ENCODE measurements at regions not wholly inside any gene's neighbourhood (a gene's known extent, or its start where the extent isn't known, plus 50 kb on each side); places are given as distances from the start of the nearest gene placed in this dataset.
"Not testable (repeated sequence)": the region's sequence is repeated elsewhere in the genome, so short reads cannot be mapped to it uniquely, and the experiment has no call there.

DNA sequence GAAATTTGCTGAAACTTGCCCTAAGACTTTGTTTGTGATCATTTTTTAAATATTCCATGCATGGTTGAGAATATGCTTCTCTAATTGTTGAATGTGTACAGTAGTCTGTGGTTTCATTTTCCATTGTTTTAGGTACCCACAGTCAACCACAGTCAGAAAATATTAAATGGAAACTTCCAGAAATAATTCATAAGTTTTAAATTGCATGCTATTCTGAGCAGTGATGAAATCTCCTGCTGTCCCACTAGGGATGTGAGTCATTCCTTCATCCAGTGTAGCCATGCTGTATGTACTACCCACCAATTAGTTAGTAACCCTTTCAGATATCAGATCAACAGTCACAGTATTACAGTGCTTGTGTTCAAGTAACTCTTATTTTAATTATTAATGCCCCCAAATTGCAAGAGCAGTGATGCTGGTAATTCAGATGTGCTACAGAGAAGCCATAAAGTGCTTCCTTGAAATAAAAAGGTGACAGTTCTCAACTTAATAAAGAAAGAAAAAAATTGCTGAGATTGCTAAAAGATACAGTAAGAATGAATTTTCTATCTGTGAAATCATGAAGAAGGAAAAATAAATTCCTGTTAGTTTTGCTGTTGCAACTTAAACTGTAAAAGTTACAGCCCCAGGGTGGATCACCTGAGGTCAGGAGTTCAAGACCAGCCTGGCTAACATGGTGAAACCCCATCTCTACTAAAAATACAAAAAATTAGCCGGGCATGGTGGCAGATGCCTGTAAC is 79.9 kb upstream of the FBXL17 start:
- no peak for DNase-seq (ENCODE audit: low read depth)

- DNase-seq (ENCODE audit: low read depth) = no peak
Measured at GRCh38 chr5:108459769-108460168, 77.9 kb upstream of the FBXL17 start.

GRCh38 chr5:108451269-108451668 is 69.4 kb upstream of the FBXL17 start:
- no peak for DNase-seq (ENCODE audit: low read depth)

- DNase-seq (ENCODE audit: low read depth) = not testable (repeated sequence)
Measured at GRCh38 chr5:108444130-108444529, 62.2 kb upstream of the FBXL17 start.

GRCh38 chr5:108442063-108442651 is 60.3 kb upstream of the FBXL17 start:
- DNase-seq (ENCODE audit: low read depth) = not testable (repeated sequence)

GRCh38 chr5:108437425-108437824 is 55.5 kb upstream of the FBXL17 start:
- no peak for DNase-seq (ENCODE audit: low read depth)

DNA sequence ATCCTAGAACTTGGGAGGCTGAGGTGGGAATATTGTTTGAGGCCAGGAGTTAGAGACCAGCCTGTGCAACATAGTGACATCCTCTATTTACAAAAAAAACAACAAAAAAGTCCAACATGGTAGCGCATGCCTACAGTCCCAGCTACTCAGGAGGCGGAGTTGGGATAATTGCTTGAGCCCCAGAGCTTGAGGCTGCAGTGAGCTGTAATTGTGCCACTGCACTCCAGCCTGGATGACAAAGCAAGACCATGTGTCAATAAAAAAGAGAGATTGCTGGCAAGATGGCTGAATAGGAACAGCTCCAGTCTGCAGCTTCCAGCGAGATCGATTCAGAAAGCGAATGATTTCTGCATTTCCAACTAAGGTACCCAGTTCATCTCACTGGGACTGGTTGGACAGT is 54.8 kb upstream of the FBXL17 start:
- DNase-seq (ENCODE audit: low read depth) = no peak

DNA sequence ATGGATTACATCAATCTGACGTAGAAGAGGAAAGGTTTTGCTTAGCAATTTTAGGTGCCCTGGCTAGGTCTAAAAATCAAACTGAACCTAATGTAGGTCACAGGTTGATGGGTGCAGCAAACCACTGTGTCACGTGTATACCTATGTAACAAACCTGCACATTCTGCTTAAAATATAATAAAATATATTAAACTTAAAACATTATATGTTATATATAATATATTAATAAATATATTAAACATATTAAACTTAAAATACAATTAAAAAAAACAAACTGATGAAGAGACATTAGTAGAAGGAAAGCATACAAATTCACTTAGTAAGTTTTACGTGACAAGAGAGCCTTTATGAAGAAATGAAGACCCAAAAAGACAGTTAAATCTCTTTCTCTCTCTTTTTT is 51.7 kb upstream of the FBXL17 start:
- no peak for DNase-seq (ENCODE audit: low read depth)

DNA sequence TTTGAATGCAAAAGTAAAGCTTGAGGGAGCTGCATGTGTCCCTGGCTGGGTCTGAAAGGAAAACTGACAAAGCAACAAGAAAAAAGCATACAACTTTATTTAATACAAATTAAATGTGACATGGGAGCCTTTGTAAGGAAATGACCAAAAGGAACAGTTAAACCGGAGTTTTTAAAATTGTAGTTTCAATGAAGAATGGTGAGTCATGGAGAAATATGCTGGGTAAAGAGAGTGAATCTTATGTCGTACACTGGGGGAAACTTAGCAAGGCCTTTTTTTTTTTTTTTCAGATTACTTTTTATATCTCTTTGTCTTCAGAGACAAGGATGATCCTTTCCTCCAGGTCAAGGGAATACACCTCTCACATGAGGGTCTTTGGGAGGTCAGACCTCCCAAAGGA is 50.1 kb upstream of the FBXL17 start:
- DNase-seq (ENCODE audit: low read depth) = no peak
